GM18519 (cell line): ENCODE measurements at regions not wholly inside any gene's neighbourhood (a gene's known extent, or its start where the extent isn't known, plus 50 kb on each side); places are given as distances from the start of the nearest gene placed in this dataset.

Experiments
- ATAC-seq: cut with Tn5 transposase; IDR thresholded peaks from one replicate; pipeline ENCODE4 v1.9.1; 2021; ENCODE audit warnings: mild to moderate bottlenecking, moderate library complexity; ENCODE audit not compliant: unreplicated experiment, low FRiP score

DNA sequence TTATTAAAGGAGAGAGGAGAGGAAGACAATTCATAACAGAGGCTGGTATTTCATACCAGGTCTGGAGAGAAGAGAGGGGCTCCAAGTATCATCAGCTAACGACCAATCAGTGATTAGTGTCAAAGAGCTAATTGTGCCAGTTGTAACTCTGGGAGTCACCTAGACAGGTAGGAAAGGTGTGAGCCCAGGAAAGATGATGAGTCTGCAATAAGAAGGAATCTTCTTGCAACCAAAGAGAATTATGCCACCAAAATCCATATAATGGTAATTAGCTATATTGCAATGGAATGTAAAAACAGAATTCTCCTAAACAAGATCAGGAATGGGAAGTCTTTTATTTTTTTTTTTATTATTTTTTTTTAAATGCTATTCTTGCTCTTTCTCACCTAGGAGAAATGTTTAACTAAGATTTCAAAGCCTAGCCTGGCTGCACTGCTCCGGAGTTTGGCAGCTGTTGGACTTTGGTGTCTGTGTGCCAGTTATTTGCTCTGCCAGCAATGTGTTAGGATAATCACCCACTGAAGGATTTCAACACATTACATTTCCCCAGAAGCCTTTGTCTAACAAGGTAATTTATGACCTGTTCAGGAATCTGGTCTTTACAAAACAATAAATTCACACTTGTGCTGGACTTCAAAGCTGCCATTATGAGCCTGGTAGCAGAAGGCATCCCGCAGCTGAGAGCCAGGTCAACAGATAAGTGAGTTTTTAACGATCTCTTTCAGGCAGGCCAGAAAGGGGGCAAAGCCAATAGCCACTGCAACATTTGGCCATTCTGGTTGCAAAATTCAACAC lies 89.4 kb downstream of the FOXB1 start:
- ATAC-seq = no peak

DNA sequence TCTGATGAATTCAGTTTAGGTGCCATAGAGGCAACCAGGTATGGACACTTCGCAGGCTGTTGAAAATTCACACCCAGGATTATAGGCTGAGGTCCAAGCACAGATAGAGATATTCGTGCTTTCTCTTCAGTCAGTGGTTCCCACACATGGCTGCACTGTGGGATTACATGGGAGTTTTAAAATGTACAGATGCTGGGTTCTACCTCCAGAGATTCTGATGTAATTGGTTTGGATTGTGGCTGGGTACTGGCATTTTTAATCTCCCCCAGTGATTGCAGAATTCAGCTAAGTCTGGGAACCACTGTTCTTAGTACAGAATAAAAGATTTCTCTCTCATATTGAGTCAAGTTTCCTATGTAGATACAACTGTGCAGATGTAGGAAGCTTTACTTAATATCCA lies 91.6 kb downstream of the FOXB1 start:
- ATAC-seq = no peak

DNA sequence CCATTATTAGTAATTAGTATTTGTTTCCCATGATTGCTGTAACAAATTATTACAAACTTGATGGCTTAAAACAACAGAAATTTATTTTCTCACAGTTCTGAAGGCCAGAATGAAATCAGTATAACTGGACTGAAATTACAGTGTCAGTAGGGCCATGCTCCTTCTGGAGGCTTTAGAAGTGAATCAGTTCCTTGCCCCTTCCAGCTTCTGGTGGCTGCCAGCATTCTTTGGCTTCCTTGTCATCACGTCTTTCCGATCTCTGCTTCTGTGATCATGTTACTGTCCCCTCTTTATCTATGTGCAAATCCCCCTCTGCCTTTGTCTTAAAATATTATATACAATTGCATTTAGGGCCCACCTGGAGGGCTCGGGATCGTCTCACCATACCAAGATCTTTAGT lies 92.0 kb downstream of the FOXB1 start:
- ATAC-seq = no peak

DNA sequence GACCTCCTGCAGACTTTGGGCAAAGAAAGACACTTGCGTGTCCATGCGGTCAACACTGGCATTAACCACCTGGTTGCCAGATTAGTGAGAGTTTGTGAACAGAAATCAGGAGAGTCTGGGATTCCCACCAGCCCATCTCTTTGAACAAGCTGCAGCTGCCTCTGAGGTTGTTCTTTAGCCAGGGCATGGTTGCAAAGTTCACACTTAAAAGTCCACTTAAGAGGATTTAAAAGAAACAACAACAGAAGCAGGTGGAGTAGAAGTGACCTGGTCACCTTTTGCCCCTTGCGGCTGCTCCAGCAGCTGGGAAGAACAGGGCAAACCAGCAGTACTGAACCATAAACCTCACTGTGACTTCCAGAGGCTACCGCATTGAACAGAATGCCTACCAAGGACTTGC lies 97.3 kb downstream of the FOXB1 start:
- no peak for ATAC-seq

DNA sequence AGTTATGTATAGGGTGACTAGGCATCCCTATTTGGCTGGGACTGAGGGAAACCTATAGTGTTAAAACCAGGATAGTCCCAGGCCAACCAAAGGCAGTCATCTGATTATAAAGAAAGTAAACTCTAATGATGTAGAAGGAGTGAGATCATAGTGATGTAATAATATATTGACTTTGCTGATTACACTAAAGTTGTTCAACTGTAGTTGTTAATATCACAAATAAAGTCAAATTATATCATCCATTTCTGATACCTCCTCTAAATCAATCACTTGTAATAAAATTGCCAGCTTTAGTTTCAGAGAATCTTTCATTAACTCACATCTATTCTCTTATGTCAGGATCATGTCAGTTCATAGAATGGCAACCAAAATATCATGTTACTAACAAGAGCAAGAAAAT lies 98.6 kb downstream of the FOXB1 start:
- ATAC-seq = no peak

DNA sequence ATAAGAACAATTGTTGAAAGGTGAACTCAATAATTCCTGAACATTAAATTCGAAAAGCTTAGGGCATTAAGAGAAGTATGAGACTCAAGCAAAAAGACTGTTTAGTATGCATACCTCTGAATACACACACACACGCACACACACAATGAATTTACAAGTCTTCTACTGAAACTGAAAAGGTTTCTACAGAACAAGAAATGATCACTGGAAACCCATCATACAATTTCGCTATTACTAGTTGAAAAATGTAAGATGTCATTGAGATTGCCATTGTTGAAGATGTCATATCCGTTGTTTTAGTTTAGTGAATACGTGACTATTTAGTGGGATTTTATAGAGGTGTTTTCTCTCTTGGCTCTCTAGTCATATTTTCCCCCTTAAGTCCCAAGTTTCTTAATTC lies 106.8 kb downstream of the FOXB1 start:
- no peak for ATAC-seq

DNA sequence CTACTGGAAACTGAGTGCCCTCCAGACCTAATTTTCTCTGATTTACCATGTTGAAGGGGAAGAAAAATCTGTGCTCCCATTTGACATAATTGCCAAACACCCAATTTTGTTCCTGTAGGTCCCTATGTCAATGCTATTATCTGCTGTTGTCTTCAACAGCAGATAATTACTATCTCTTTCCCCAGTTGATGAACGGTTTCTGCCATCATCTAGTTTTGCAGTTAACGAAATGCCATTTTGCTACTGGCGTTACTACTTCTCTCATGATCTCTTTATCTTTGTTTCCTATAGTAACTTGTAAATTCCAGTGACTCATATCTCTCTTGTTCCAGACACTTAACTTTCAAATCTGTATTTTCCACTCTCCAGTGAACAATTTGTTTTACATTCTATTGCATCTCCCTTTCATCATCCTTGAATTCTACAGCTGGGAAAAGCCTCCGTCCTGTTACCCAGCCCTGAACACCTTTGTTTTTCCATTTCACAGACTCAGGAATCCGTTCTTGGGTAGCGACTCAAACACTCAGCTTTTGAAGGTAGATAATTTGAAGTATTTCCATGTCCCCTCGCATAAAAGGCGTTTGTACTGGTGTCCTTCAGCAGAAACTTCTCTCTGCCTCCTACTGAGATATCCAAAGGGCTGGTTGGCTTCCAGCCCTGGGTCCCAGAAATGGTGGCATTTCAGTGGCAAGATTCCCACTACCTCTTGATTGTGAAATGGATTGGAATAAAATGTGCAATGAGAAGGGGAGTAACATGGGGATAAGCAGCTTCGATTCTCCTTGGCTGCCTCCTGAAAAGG lies 111.7 kb downstream of the FOXB1 start:
- no peak for ATAC-seq

GRCh38 chr15:60116456-60117089 lies 112.5 kb downstream of the FOXB1 start:
- ATAC-seq = no peak

DNA sequence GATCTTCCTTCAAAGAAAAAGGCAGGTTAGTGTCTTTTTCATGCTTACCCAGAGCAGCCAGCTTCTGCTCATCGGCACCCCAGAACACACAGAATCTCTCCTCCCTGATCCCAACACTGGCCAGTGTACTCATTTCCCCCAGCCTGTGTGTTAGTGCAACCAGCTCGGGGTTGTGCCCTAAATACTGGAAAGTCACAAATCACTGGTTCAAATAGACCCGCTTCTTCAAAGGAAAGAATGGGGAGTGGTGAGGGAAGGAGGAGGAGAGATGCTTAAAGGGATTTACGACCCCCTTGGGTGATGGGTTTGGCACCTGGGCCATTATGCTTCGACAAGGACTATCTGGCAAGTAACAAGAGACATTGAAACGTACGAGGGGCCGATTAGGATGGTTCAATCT lies 114.0 kb downstream of the FOXB1 start:
- no peak for ATAC-seq

GRCh38 chr15:60118626-60119025 lies 114.5 kb downstream of the FOXB1 start:
- ATAC-seq = no peak

GRCh38 chr15:60119101-60119500 lies 115.0 kb downstream of the FOXB1 start:
- no peak for ATAC-seq

- no peak for ATAC-seq
Measured at GRCh38 chr15:60120100-60120499, 116.0 kb downstream of the FOXB1 start.

GRCh38 chr15:60121845-60122244 lies 117.7 kb downstream of the FOXB1 start:
- ATAC-seq = no peak

DNA sequence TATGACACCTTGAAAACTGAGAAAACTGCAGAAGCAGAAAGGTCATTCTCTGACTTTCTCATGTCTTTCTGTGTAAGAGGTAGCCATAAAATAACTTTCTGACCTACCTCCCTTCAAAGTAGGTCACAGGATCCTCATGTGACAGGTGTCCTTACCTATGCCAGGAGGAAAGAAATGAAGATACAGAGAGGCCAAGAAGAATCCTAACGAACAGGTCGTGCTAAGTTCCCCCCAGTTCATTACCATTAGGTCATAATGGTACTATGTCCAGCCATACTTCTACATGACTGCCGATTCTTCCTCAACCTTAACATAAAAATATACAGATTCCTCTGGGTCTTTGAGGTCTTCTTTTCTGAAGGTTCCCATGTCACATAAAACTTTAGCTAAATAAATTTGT lies 118.6 kb downstream of the FOXB1 start:
- no peak for ATAC-seq

DNA sequence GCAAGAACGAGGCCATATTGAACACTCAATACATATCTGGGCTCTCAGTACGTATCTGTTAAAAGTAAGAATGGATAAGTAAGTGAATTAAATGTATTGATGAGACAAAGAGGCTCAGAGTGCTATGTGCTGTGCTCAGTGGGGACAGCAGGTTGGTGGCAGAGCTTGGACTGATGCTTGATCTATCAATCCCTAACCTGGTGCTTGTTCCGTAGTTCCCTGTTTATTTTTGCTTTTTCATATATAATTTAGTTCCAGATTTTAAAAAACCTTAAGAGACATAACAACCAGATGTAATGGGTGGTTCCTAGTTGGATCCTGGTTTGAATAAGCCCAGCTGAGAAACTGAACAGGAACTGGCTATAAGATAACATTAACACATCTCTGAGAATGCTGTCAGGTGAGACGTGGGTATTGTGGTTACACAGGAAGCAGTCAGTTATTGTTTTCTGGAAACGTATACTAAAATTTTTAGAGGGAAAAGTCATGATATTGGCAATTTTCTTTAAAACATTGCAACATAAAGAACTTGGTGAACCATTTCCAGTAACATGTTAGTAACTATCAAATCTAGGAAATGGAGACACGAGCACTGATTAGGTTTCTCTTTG lies 120.5 kb downstream of the FOXB1 start:
- ATAC-seq = no peak

DNA sequence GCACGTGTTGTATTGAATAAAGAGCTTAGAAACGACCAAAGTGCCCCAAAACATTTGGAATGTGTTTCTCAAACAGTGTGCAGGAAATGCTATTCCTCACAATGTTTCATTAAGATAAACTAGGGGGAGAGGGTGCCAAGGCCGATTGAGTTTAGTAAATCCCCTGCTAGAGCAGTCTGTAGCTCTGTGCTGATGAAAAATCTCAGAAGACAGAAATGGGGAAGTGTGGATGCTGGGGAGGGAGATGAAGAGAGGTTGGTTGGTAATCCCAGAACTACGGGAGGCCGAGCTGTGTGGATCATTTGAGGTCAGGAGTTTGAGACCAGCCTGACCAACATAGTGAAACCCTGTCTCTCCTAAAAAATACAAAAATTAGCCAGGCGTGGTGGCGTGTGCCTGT lies 121.2 kb downstream of the FOXB1 start:
- no peak for ATAC-seq

DNA sequence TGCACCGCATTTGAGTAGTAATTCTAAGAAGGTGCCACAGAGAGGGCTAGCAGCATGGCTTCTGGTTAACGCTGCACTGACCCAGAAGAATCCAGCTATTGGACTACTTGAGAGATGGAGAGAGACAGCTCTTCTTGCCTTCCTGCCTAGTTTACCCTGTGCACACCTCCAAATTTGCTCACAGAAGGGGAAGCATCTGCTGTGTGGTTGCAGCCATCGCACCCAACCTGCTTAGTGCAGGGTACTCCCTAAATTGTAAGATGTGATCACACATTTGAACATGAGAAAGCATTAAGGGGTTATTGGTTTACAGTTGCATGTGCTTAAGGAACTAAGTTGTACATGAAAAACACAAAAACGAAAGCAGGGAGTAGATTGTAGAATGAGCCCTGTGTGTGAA lies 122.1 kb downstream of the FOXB1 start:
- no peak for ATAC-seq

GRCh38 chr15:60126661-60127060 lies 122.5 kb downstream of the FOXB1 start:
- no peak for ATAC-seq

GRCh38 chr15:60128000-60128376 lies 123.9 kb downstream of the FOXB1 start:
- no peak for ATAC-seq

- no peak for ATAC-seq
Measured at GRCh38 chr15:60128710-60129109, 124.6 kb downstream of the FOXB1 start.

GRCh38 chr15:60130398-60130797 lies 126.3 kb downstream of the FOXB1 start:
- ATAC-seq = no peak
